CD14-positive monocyte (primary cell): ENCODE measurements at regions not wholly inside any gene's neighbourhood (a gene's known extent, or its start where the extent isn't known, plus 50 kb on each side); places are given as distances from the start of the nearest gene placed in this dataset.

Experiments used
- DNase-seq, 3 donors: peaks; one replicate each; pipeline ENCODE4 v3.0.0-alpha.2; 2011 to 2022
- H2AFZ ChIP-seq: 2 replicates; pipeline ENCODE4 v1.6.0; 2012; ENCODE audit warnings: mild to moderate bottlenecking, low read depth, low read length, inconsistent platforms; ENCODE audit not compliant: insufficient read depth, poor library complexity, severe bottlenecking
- H3K27ac ChIP-seq, 2 donors: 1 replicate in 1 of 2; 2 replicates in 1 of 2; pipeline ENCODE4 v1.5.1; 2012 to 2013; ENCODE audit warnings: low read length in 2 of 2, control low read depth in 1 of 2, inconsistent platforms in 1 of 2, low read depth in 1 of 2, mild to moderate bottlenecking in 1 of 2
- H3K27me3 ChIP-seq, 2 donors: one replicate each; pipeline versions ENCODE4 v1.6.0 to v1.6.1; 2011 to 2013; ENCODE audit warnings: low read length in 2 of 2; ENCODE audit not compliant: control insufficient read depth in 2 of 2, insufficient read depth in 2 of 2
- H3K36me3 ChIP-seq, 2 donors: replicated peaks in 1 of 2; 1 replicate in 1 of 2; 2 replicates in 1 of 2; pipeline versions ENCODE4 v1.5.1 to v1.6.1; 2012 to 2013; ENCODE audit warnings: low read length in 2 of 2, control low read depth in 1 of 2, inconsistent platforms in 1 of 2, mild to moderate bottlenecking in 1 of 2; ENCODE audit not compliant: insufficient read depth in 2 of 2, control insufficient read depth in 1 of 2
- H3K4me1 ChIP-seq, 2 donors: 1 replicate in 1 of 2; 2 replicates in 1 of 2; pipeline versions ENCODE4 v1.5.1 to v1.6.1; 2012 to 2013; ENCODE audit warnings: low read length in 2 of 2, control low read depth in 1 of 2, inconsistent platforms in 1 of 2, mild to moderate bottlenecking in 1 of 2, moderate library complexity in 1 of 2; ENCODE audit not compliant: insufficient read depth in 2 of 2, control insufficient read depth in 1 of 2
- H3K4me2 ChIP-seq: replicated peaks from 2 replicates; pipeline ENCODE3; 2012; ENCODE audit warnings: low read length, moderate library complexity, mild to moderate bottlenecking; ENCODE audit not compliant: poor library complexity, severe bottlenecking; ENCODE audit errors: extremely low read depth
- H3K4me3 ChIP-seq, 3 experiments: fragments of 200-600 bp in 1 of 3; sonication (generic) in 1 of 3; replicated peaks in 1 of 3; 1 replicate in 2 of 3; 2 replicates in 1 of 3; pipeline ENCODE4 v1.5.1; 2011 to 2013; ENCODE audit warnings: low read length in 3 of 3, mild to moderate bottlenecking in 3 of 3, control low read depth in 2 of 3, low read depth in 2 of 3, inconsistent platforms in 1 of 3, moderate library complexity in 1 of 3
- H3K79me2 ChIP-seq: 2 replicates; pipeline ENCODE4 v1.6.0; 2012; ENCODE audit warnings: mild to moderate bottlenecking, control low read depth, inconsistent platforms, low read length, moderate library complexity; ENCODE audit not compliant: insufficient read depth
- H3K9ac ChIP-seq: 2 replicates; pipeline ENCODE4 v1.6.0; 2017; ENCODE audit warnings: low read length, mild to moderate bottlenecking; ENCODE audit not compliant: insufficient read depth, poor library complexity, severe bottlenecking
- H3K9me3 ChIP-seq, 2 donors: replicated peaks in 1 of 2; 1 replicate in 1 of 2; 2 replicates in 1 of 2; pipeline versions ENCODE4 v1.5.1 to v1.6.1; 2012 to 2013; ENCODE audit warnings: low read length in 2 of 2, control low read depth in 1 of 2; ENCODE audit not compliant: control insufficient read depth in 1 of 2, insufficient read depth in 1 of 2
- H4K20me1 ChIP-seq: 2 replicates; pipeline ENCODE4 v1.6.0; 2012; ENCODE audit warnings: mild to moderate bottlenecking, low read length, control low read depth, moderate library complexity; ENCODE audit not compliant: insufficient read depth
- H3K27ac Mint-ChIP-seq, 7 donors: one replicate each; pipeline ENCODE4 v1.8.0; 2020; ENCODE audit warnings: mild to moderate bottlenecking in 7 of 7, mixed read lengths in 7 of 7, moderate library complexity in 6 of 7, inconsistent platforms in 2 of 7
- H3K27me3 Mint-ChIP-seq, 3 donors: one replicate each; pipeline ENCODE4 v1.8.0; 2021 to 2022; ENCODE audit warnings: low read depth in 3 of 3, mild to moderate bottlenecking in 3 of 3, mixed read lengths in 3 of 3, moderate library complexity in 3 of 3, inconsistent platforms in 1 of 3
- H3K36me3 Mint-ChIP-seq, 2 donors: one replicate each; pipeline ENCODE4 v1.8.0; 2020; ENCODE audit warnings: mixed read lengths in 2 of 2, inconsistent platforms in 1 of 2, mild to moderate bottlenecking in 1 of 2
- H3K4me1 Mint-ChIP-seq: one replicate; pipeline ENCODE4 v1.8.0; 2020; ENCODE audit warnings: mild to moderate bottlenecking, mixed read lengths
- H3K4me3 Mint-ChIP-seq, 2 donors: one replicate each; pipeline ENCODE4 v1.8.0; 2020; ENCODE audit warnings: mild to moderate bottlenecking in 2 of 2, mixed read lengths in 2 of 2, moderate library complexity in 1 of 2
- H3K9me3 Mint-ChIP-seq, 7 donors: one replicate each; pipeline ENCODE4 v1.8.0; 2020 to 2022; ENCODE audit warnings: mixed read lengths in 7 of 7, mild to moderate bottlenecking in 6 of 7, moderate library complexity in 6 of 7, inconsistent platforms in 2 of 7
- WGBS: methylation state at CpG from one replicate; pipeline ENCODE4 v1.1.5; 2013; ENCODE audit warnings: missing lambda C conversion rate; ENCODE audit not compliant: insufficient coverage; 5-methylcytosine and 5-hydroxymethylcytosine counted together
- intact Hi-C, 2 donors: fragments of 100-400 bp; cut with micrococcal nuclease; formaldehyde crosslinking; loops; one replicate each; pipeline versions ENCODE4 v1.15.0 to v1.15.1; 2023
- TF ChIP-seq, protein P1 (sequence below): fragments of 200-600 bp; IDR thresholded peaks from one replicate; pipeline ENCODE4 v1.8.0; 2022; ENCODE audit warnings: antibody characterized with exemption, mild to moderate bottlenecking

- TF ChIP-seq, protein P1, sequence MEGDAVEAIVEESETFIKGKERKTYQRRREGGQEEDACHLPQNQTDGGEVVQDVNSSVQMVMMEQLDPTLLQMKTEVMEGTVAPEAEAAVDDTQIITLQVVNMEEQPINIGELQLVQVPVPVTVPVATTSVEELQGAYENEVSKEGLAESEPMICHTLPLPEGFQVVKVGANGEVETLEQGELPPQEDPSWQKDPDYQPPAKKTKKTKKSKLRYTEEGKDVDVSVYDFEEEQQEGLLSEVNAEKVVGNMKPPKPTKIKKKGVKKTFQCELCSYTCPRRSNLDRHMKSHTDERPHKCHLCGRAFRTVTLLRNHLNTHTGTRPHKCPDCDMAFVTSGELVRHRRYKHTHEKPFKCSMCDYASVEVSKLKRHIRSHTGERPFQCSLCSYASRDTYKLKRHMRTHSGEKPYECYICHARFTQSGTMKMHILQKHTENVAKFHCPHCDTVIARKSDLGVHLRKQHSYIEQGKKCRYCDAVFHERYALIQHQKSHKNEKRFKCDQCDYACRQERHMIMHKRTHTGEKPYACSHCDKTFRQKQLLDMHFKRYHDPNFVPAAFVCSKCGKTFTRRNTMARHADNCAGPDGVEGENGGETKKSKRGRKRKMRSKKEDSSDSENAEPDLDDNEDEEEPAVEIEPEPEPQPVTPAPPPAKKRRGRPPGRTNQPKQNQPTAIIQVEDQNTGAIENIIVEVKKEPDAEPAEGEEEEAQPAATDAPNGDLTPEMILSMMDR = no peak
- H3K4me3 Mint-ChIP-seq = no peak overlapping the region
- H3K27ac ChIP-seq = no peak overlapping the region
- no peak overlapping the region for H3K27ac Mint-ChIP-seq
- DNase-seq = no peak
- no CpG with 5 or more reads among the region's 1 CpG for WGBS
- no peaks in the 10 kb centered on the region for H3K36me3 ChIP-seq
- peaks cover 1 to 2% (median 1%) of the 10 kb centered on the region in 3 donors for H3K27me3 Mint-ChIP-seq
- H4K20me1 ChIP-seq = no peaks in the 10 kb centered on the region
- no peak overlapping the region for H3K4me3 ChIP-seq
- H3K9ac ChIP-seq = no peak overlapping the region
- H3K36me3 Mint-ChIP-seq = no peaks in the 10 kb centered on the region
- H3K9me3 Mint-ChIP-seq = peaks cover 0 to 5% (median 2%) of the 10 kb centered on the region in 7 donors
- peaks cover 0 to 2% of the 10 kb centered on the region in 2 donors for H3K9me3 ChIP-seq
- H2AFZ ChIP-seq = no peak overlapping the region
- intact Hi-C loops = no loop called here
- no peaks in the 10 kb centered on the region for H3K4me1 Mint-ChIP-seq
- H3K27me3 ChIP-seq = no peaks in the 10 kb centered on the region
- H3K4me1 ChIP-seq = no peaks in the 10 kb centered on the region
- no peaks in the 10 kb centered on the region for H3K79me2 ChIP-seq
- no peak overlapping the region for H3K4me2 ChIP-seq
Observed at GRCh38 chr11:23569134-23569533, 708.9 kb upstream of the CCDC179 start.

DNA sequence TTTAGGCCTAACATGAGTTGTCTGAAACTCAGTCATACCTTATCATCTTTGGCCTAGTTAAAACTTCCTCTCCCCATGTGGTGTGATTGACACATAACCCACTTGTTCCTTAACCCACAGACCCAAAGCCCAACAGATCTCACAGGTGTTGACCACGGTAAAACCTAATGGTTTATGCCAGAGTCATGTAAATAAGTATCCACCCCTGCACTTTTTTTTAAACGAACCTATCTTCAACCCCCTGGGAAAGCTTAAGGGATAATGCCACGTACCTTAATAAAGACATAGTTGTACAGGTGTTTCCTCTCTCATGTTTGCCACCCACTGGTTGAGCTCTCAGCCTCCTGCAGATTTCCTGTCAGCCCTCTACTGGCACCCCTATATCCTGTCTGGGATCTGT is 709.3 kb upstream of the CCDC179 start:
- intact Hi-C loops = no loop called here

More for the DNA sequence above, 709.3 kb upstream of the CCDC179 start:
- Mint-ChIP-seq H3K27me3 (peaks cover 1 to 2% (median 1%) of the 10 kb centered on the region in 3 donors), H3K27ac (no peak overlapping the region), H3K9me3 (peaks cover 0 to 5% (median 2%) of the 10 kb centered on the region in 7 donors), H3K36me3 (no peaks in the 10 kb centered on the region), H3K4me1 (no peaks in the 10 kb centered on the region), H3K4me3 (no peak overlapping the region)
- Histone ChIP-seq H2AFZ (no peak overlapping the region), H3K9ac (no peak overlapping the region), H3K4me2 (no peak overlapping the region), H3K4me1 (no peaks in the 10 kb centered on the region), H3K79me2 (no peaks in the 10 kb centered on the region), H3K36me3 (no peaks in the 10 kb centered on the region), H3K4me3 (no peak overlapping the region), H3K9me3 (peaks cover 0 to 2% of the 10 kb centered on the region in 2 donors), H3K27ac (no peak overlapping the region), H3K27me3 (no peaks in the 10 kb centered on the region), H4K20me1 (no peaks in the 10 kb centered on the region)
- 0% methylated on average over 1 of the region's 3 CpGs for WGBS
- DNase-seq = no peak
- TF ChIP-seq, protein P1 = no peak
